Cardiac muscle cell (in vitro differentiated cells and primary cell): ENCODE measurements at regions not wholly inside any gene's neighbourhood (a gene's known extent, or its start where the extent isn't known, plus 50 kb on each side); places are given as distances from the start of the nearest gene placed in this dataset.

Experiments used
- DNase-seq, 2 donors: peaks; one replicate each; pipeline versions ENCODE4 v3.0.0 to v3.0.0-alpha.2; 2010 to 2017; ENCODE audit warnings: low read depth in 1 of 2, low spot score in 1 of 2
- H3K27ac ChIP-seq: fragments of 200-600 bp; sonication (generic); 2 replicates; pipeline ENCODE4 v1.5.1; 2016
- H3K27me3 ChIP-seq: fragments of 200-600 bp; sonication (generic); 2 replicates; pipeline ENCODE4 v1.6.0; 2016; ENCODE audit warnings: control low read depth
- H3K36me3 ChIP-seq: fragments of 200-600 bp; sonication (generic); 2 replicates; pipeline ENCODE4 v1.5.1; 2016; ENCODE audit warnings: control low read depth
- H3K4me1 ChIP-seq: fragments of 200-600 bp; sonication (generic); 2 replicates; pipeline ENCODE4 v1.8.1; 2017; ENCODE audit warnings: low read depth, mild to moderate bottlenecking, mixed run types
- H3K4me3 ChIP-seq: fragments of 200-600 bp; sonication (generic); 2 replicates; pipeline ENCODE4 v1.5.1; 2016; ENCODE audit warnings: mild to moderate bottlenecking
- H3K9me3 ChIP-seq: fragments of 200-600 bp; sonication (generic); 2 replicates; pipeline ENCODE4 v1.5.1; 2017; ENCODE audit warnings: low read depth, mild to moderate bottlenecking, control low read depth
- TF ChIP-seq, protein P1 (sequence below): IDR thresholded peaks from 2 replicates; pipeline ENCODE4 v1.5.1; 2012; ENCODE audit warnings: low read depth, mild to moderate bottlenecking, low read length

DNA sequence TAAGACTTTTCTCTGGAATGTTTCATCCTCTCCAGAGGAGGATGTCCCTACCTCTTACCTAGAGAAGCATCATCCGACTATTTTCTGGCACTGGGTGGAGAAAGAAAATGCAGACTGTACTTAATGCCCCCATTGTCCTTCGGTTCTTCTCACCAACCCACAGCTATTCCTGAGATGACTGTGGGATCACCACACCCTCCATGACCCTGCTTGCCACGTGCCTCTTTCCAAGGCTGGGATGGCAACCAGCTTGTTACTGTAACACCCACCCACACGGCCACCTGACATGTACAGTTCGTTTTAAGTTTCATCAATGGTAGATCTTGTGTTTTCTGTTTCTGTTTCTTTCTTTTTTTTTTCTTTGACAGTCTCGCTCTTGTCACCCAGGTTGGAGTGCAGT, 365.2 kb downstream of the FBXO15 start:
- Histone ChIP-seq H3K36me3 (no peaks in the 10 kb centered on the region), H3K9me3 (no peaks in the 10 kb centered on the region), H3K27me3 (no peaks in the 10 kb centered on the region), H3K4me1 (peaks cover 8% of the 10 kb centered on the region), H3K4me3 (no peak overlapping the region), H3K27ac (no peak overlapping the region)
- TF ChIP-seq, protein P1, sequence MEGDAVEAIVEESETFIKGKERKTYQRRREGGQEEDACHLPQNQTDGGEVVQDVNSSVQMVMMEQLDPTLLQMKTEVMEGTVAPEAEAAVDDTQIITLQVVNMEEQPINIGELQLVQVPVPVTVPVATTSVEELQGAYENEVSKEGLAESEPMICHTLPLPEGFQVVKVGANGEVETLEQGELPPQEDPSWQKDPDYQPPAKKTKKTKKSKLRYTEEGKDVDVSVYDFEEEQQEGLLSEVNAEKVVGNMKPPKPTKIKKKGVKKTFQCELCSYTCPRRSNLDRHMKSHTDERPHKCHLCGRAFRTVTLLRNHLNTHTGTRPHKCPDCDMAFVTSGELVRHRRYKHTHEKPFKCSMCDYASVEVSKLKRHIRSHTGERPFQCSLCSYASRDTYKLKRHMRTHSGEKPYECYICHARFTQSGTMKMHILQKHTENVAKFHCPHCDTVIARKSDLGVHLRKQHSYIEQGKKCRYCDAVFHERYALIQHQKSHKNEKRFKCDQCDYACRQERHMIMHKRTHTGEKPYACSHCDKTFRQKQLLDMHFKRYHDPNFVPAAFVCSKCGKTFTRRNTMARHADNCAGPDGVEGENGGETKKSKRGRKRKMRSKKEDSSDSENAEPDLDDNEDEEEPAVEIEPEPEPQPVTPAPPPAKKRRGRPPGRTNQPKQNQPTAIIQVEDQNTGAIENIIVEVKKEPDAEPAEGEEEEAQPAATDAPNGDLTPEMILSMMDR = no peak
- no peak for DNase-seq

DNA sequence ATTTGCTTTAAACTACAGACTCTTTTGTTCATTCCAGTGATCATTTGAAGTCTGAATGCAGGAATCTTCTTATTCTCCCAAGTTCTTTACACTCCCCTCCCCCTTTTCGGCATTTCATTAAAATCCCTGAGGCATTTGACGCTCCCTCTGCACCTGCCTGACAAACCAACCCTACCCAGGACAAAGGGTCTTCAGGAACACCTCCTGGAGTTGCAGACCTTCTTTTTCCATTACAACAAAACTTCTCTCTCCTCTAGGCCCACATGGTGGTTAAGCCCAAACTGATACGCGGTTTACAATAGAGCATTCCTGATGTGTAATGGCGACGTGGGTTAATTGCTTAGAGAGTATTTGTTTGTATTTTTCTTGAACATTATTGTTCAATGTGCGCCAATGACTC, 367.4 kb downstream of the FBXO15 start:
- no peak overlapping the region for H3K4me3 ChIP-seq
- peaks cover 8% of the 10 kb centered on the region for H3K4me1 ChIP-seq
- H3K36me3 ChIP-seq = no peaks in the 10 kb centered on the region
- H3K27me3 ChIP-seq = no peaks in the 10 kb centered on the region
- no peaks in the 10 kb centered on the region for H3K9me3 ChIP-seq
- no peak for DNase-seq
- TF ChIP-seq, protein P1 = no peak
- H3K27ac ChIP-seq = no peak overlapping the region

DNA sequence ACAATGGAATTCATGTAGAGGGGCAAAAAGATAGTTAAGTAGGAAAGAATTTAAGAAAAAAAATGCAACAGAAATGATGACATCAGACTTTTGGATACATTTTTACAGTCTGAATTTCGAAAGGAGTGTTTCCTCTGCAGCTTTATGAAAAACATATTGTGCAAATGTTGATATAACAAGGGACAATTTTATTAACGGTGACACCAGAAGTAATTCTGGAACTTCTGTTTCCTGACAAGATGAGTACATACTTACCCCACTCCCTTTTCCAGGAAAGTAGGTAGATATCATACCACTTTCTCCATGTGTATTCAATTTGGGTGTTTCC, 369.6 kb downstream of the FBXO15 start:
- Histone ChIP-seq H3K27ac (no peak overlapping the region), H3K27me3 (no peaks in the 10 kb centered on the region), H3K9me3 (no peaks in the 10 kb centered on the region), H3K4me3 (no peak overlapping the region), H3K4me1 (no peaks in the 10 kb centered on the region), H3K36me3 (no peaks in the 10 kb centered on the region)
- TF ChIP-seq, protein P1 = no peak
- DNase-seq = no peak

DNA sequence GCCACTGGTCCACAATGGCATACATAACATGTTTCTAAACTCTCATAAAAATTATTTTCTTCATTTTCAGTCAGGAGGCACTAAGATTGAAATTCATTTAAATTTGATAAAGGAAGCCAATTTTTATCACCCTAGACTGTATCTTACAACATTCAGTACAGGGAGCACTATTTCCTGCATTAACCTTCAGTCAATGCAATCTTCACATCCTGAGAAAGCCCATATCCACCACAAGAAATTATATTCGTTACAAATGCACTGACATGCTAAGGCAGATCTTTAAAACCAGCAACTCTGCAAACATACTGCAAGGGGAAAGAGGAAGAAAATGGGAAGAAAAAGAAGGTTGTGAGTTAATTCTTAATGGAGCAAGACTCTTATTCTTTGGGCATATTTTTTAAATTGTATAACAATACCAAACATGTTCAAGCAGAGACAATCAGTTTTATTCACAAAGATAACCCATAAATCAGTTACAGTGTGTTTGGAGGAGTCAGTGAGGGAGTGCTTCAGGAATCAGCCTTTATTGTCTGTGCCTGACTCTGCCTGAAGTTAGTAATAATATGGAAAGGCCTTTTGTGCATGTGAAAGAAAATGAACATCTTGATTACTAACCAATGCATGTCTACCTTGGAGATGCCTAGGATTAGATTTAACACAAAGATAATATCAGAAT, 370.1 kb downstream of the FBXO15 start:
- TF ChIP-seq, protein P1 = no peak
- Histone ChIP-seq H3K27ac (no peak overlapping the region), H3K4me3 (no peak overlapping the region), H3K9me3 (no peaks in the 10 kb centered on the region), H3K27me3 (no peaks in the 10 kb centered on the region), H3K4me1 (no peaks in the 10 kb centered on the region), H3K36me3 (no peaks in the 10 kb centered on the region)
- DNase-seq = no peak

DNA sequence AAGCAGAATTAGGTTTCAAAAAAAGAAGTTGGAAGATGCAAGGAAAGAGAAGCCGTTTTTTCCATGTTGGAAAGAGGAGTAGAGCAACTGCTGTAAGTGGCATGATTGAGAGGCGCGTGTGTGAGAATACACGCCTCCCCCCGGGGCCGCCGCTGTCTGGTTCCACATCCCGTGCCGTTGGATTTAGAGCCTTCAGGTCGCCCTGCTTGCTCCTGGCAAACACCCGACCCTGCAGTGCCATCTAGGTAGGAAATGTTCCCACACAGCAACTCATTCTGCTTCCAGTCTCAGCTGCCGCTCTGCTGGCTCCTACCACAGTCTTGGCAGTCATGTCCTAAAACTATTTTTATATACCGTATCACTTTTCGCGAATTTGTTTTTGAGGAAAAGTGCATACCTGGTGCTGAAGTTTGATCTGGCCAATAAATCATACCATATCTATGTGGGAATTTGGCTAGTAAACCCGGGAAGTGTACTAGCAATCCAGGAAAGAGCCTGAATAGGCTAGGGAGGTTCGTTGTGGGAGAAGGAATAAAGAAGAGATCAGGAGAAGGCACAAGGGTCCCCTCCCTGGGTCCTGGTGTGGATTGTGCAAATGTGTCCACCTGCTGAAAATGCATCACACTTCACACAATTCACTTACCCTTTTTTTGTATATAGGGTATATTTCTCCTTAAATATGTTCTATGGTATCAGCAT, 372.7 kb downstream of the FBXO15 start:
- H3K4me3 ChIP-seq = no peak overlapping the region
- no peaks in the 10 kb centered on the region for H3K9me3 ChIP-seq
- no peak for DNase-seq
- no peaks in the 10 kb centered on the region for H3K27me3 ChIP-seq
- TF ChIP-seq, protein P1 = no peak
- H3K27ac ChIP-seq = no peak overlapping the region
- H3K4me1 ChIP-seq = no peaks in the 10 kb centered on the region
- no peaks in the 10 kb centered on the region for H3K36me3 ChIP-seq
